Gastroesophageal sphincter (tissue), 4 donors: ENCODE measurements at regions not wholly inside any gene's neighbourhood (a gene's known extent, or its start where the extent isn't known, plus 50 kb on each side); places are given as distances from the start of the nearest gene placed in this dataset.

Source experiments
- ATAC-seq: fragments of 150-250 bp; one replicate; pipeline ENCODE4 v1.9.1; 2016; ENCODE audit warnings: mild to moderate bottlenecking, moderate library complexity
- H3K27ac ChIP-seq, 4 donors: fragments of 200-600 bp; sonication (generic) in 3 of 4; 1 replicate in 3 of 4; 2 replicates in 1 of 4; pipeline ENCODE4 v1.5.1; 2016 to 2019
- H3K27me3 ChIP-seq: fragments of 200-600 bp; sonication (generic); one replicate; pipeline ENCODE4 v1.5.1; 2019
- H3K36me3 ChIP-seq, 2 donors: fragments of 200-600 bp; sonication (generic); one replicate each; pipeline ENCODE4 v1.5.1; 2019; ENCODE audit warnings: control low read depth in 1 of 2
- H3K4me1 ChIP-seq, 3 donors: fragments of 200-600 bp; sonication (generic); 1 replicate in 2 of 3; 2 replicates in 1 of 3; pipeline ENCODE4 v1.5.1; 2016 to 2019; ENCODE audit warnings: control low read depth in 2 of 3
- H3K4me3 ChIP-seq, 2 donors: fragments of 200-600 bp; sonication (generic); one replicate each; pipeline ENCODE4 v1.5.1; 2019; ENCODE audit warnings: mild to moderate bottlenecking in 1 of 2, moderate library complexity in 1 of 2
- H3K9me3 ChIP-seq, 3 donors: fragments of 200-600 bp; sonication (generic); one replicate each; pipeline ENCODE4 v1.5.1; 2017 to 2019; ENCODE audit warnings: control low read depth in 2 of 3
- EP300 ChIP-seq: sonication (generic); formaldehyde crosslinking; IDR thresholded peaks from one replicate; pipeline ENCODE4 v1.6.1; 2017; ENCODE audit warnings: antibody characterized with exemption, mild to moderate bottlenecking
- POLR2A ChIP-seq, 2 donors: fragments of 450-650 bp; IDR thresholded peaks; one replicate each; pipeline ENCODE4 v1.6.1; 2017; ENCODE audit warnings: antibody characterized with exemption in 2 of 2, mild to moderate bottlenecking in 2 of 2, moderate library complexity in 1 of 2
- POLR2AphosphoS5 ChIP-seq: sonication (generic); formaldehyde crosslinking; IDR thresholded peaks from one replicate; pipeline ENCODE4 v1.6.1; 2017; ENCODE audit warnings: antibody characterized with exemption
- WGBS, 2 donors: methylation state at CpG; one replicate each; pipeline ENCODE4 v1.1.5; 2018; ENCODE audit warnings: low coverage in 1 of 2; 5-methylcytosine and 5-hydroxymethylcytosine counted together
- TF ChIP-seq, protein P1 (sequence below), 4 experiments: fragments of 200-600 bp in 2 of 4; fragments of 450-650 bp in 2 of 4; sonication (generic) in 1 of 4; IDR thresholded peaks; one replicate each; pipeline ENCODE4 v1.5.1; 2017 to 2019; ENCODE audit warnings: antibody characterized with exemption in 4 of 4, mild to moderate bottlenecking in 2 of 4, moderate library complexity in 2 of 4

DNA sequence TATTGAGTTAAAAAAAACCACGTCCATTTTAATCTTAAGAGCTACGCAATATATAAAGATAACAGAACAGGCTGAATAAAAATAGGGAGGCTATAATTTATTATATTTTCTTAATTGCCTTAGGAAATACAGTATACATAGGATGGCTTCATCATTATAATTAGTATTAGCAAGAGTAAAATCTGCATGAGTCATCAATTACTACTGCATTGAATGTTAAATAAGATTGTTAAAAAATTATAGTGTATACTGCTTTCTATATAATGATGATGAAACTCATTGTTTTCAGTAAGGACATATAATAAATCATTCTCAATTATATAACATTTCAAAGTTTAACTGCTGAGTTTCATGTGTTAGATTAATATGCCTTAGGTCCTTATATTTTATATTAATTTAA lies 133.4 kb upstream of the GRID2 start:
- WGBS, 2 donors = 63 to 92% methylated on average over 2 of the region's 2 CpGs
- no peak for TF ChIP-seq POLR2A (IDR thresholded peaks at IDR 0.05)
- TF ChIP-seq POLR2AphosphoS5 = no peak
- Histone ChIP-seq H3K27ac (no peak overlapping the region), H3K4me3 (no peak overlapping the region), H3K27me3 (no peaks in the 10 kb centered on the region), H3K9me3 (peaks cover 0 to 6% (median 0%) of the 10 kb centered on the region in 3 donors), H3K4me1 (no peaks in the 10 kb centered on the region), H3K36me3 (no peaks in the 10 kb centered on the region)
- ATAC-seq = no peak

DNA sequence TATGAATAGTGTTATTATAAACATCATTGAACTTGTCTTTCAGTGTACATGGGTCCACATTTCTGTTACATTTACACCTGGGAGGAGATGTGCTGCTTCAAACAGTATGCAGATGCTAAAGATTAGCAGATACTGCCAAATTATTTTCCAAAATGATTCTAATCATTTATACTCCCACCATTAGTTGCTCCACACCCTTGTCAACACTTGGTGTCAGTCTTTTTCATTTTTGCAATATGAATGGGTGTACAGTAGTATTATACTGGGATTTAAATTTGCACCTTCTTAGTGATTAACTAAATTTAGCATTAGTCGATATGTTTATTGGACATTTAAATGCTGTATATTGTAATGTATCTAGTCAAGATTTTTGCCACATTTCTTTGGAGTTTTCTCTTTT lies 131.6 kb upstream of the GRID2 start:
- no peak for TF ChIP-seq POLR2A (IDR thresholded peaks at IDR 0.05)
- TF ChIP-seq, protein P1, sequence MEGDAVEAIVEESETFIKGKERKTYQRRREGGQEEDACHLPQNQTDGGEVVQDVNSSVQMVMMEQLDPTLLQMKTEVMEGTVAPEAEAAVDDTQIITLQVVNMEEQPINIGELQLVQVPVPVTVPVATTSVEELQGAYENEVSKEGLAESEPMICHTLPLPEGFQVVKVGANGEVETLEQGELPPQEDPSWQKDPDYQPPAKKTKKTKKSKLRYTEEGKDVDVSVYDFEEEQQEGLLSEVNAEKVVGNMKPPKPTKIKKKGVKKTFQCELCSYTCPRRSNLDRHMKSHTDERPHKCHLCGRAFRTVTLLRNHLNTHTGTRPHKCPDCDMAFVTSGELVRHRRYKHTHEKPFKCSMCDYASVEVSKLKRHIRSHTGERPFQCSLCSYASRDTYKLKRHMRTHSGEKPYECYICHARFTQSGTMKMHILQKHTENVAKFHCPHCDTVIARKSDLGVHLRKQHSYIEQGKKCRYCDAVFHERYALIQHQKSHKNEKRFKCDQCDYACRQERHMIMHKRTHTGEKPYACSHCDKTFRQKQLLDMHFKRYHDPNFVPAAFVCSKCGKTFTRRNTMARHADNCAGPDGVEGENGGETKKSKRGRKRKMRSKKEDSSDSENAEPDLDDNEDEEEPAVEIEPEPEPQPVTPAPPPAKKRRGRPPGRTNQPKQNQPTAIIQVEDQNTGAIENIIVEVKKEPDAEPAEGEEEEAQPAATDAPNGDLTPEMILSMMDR (IDR thresholded peaks at IDR 0.05) = no peak
- no peak for TF ChIP-seq EP300
- TF ChIP-seq POLR2AphosphoS5 = no peak
- H3K27me3 ChIP-seq = no peaks in the 10 kb centered on the region
- H3K36me3 ChIP-seq = no peaks in the 10 kb centered on the region
- ATAC-seq = no peak
- H3K9me3 ChIP-seq = peaks cover 0 to 6% (median 0%) of the 10 kb centered on the region in 3 donors
- H3K4me1 ChIP-seq = no peaks in the 10 kb centered on the region
- H3K4me3 ChIP-seq = no peak overlapping the region
- no peak overlapping the region for H3K27ac ChIP-seq
- 94 to 100% methylated on average over 1 of the region's 1 CpG for WGBS, 2 donors

DNA sequence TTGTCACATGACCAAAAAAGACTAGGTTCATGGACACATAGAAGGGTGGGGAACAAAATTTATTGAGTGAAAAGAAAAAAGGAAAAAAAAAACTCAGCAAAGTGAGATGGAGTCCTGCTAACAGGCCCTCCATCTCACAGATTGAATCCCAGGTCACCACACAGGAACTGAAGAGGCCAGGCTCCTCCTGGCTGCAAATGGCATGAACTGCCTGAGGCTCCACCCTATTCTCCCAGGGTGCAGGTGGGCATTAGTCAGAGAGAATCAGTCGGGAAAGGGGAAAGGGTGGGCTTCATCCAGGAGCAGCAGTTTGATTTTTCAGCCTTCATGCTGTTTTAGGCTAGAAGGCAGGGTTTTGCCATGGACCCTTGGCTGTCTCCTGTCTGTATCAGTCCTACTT lies 128.5 kb upstream of the GRID2 start:
- WGBS, 2 donors = 25 to 33% methylated on average over 1 of the region's 1 CpG
- Histone ChIP-seq H3K36me3 (no peaks in the 10 kb centered on the region), H3K9me3 (no peaks in the 10 kb centered on the region), H3K27me3 (no peaks in the 10 kb centered on the region), H3K4me3 (no peak overlapping the region), H3K27ac (no peak overlapping the region), H3K4me1 (no peaks in the 10 kb centered on the region)
- ATAC-seq = no peak
- TF ChIP-seq POLR2A (IDR thresholded peaks at IDR 0.05) (no peak), POLR2AphosphoS5 (no peak), EP300 (no peak)
- TF ChIP-seq, protein P1 (IDR thresholded peaks at IDR 0.05) = no peak

DNA sequence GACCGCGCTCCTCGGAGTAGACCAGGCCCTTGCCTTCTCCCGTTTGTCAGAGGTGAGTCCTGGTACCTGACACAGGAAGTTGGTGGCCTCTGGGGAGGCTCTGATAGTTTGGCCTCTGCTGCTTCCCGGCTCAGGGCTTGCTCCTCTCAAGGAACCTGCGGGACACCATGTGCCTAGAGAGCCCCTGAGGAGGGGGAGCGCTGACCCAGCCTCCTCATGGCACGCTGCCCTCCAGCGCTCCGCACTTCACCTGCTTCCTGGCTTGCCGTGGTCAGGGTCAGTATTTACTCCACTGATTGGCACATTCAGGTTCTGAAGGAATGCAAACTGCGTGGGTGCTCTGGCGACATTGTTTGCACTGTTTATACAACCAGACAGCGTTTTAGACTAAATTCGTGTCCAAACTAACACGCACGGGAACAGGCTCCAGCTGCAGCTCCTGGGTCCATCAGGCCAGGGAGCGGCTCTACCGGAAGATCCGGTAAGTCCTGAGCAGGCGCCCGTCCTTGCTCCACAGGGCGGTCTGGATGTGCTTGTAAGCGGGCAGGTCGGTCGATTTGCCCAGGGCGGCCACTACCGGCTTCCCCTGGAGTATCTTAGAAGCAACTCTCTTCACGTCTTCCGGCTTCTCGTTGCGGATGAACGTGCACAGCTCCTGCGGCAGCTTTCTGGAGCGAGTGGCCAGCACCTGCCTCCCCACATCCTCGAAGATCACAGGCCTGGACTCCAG lies 121.6 kb upstream of the GRID2 start:
- TF ChIP-seq POLR2A (IDR thresholded peaks at IDR 0.05) (no peak), POLR2AphosphoS5 (no peak), EP300 (no peak)
- TF ChIP-seq, protein P1 (IDR thresholded peaks at IDR 0.05) = no peak
- Histone ChIP-seq H3K27me3 (no peaks in the 10 kb centered on the region), H3K4me1 (no peaks in the 10 kb centered on the region), H3K27ac (no peak overlapping the region), H3K9me3 (peaks cover 0 to 14% (median 0%) of the 10 kb centered on the region in 3 donors), H3K4me3 (no peak overlapping the region), H3K36me3 (no peaks in the 10 kb centered on the region)
- peak; percentile 16 for ATAC-seq
- WGBS, 2 donors = 93% methylated on average over 19 of the region's 36 CpGs; no CpG with 5 or more reads in 1 of the 2 donors

DNA sequence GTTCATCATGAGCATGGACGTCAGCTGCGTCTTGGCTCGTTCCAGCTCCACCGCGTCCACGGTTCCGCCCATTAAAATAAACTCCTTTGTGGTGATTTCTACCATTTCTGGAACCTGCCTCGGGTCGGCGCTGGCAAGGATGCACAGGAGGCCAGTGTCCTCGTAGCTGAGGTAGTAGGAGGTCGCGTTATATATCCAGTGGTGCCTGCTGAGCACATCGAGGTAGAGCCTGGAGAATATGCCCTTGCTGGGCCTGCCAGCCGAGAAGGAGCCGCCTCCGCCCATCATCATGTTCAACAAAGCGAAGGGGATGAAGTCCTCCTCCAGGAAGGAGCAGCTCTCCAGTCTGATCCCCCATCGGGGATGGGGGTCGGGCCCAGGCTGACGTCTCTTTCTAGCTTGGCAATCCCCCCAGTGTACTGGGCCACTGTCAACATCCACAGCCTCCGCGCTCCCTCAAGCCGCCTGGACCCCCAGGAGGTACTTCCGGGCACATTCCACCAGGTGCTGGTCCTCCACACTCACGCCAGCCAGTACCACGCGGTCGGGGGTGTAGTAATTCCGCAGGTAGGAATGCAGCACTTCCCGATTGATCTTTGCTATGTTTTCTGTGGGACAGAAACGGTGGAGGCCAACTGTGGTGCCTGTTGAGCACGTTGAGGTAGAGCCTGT lies 120.9 kb upstream of the GRID2 start:
- 97 to 100% methylated on average over 7 to 18 of the region's 33 CpGs for WGBS, 2 donors
- Histone ChIP-seq H3K27me3 (no peaks in the 10 kb centered on the region), H3K27ac (no peak overlapping the region), H3K4me3 (no peak overlapping the region), H3K9me3 (peaks cover 0 to 14% (median 0%) of the 10 kb centered on the region in 3 donors), H3K36me3 (no peaks in the 10 kb centered on the region), H3K4me1 (no peaks in the 10 kb centered on the region)
- TF ChIP-seq POLR2A (IDR thresholded peaks at IDR 0.05) = no peak
- TF ChIP-seq EP300 = no peak
- TF ChIP-seq, protein P1 (IDR thresholded peaks at IDR 0.05) = no peak
- no peak for TF ChIP-seq POLR2AphosphoS5
- ATAC-seq = no peak
